ENCODE measurements at regions not wholly inside any gene's neighbourhood (a gene's known extent, or its start where the extent isn't known, plus 50 kb on each side); places are given as distances from the start of the nearest gene placed in this dataset.

DNA sequence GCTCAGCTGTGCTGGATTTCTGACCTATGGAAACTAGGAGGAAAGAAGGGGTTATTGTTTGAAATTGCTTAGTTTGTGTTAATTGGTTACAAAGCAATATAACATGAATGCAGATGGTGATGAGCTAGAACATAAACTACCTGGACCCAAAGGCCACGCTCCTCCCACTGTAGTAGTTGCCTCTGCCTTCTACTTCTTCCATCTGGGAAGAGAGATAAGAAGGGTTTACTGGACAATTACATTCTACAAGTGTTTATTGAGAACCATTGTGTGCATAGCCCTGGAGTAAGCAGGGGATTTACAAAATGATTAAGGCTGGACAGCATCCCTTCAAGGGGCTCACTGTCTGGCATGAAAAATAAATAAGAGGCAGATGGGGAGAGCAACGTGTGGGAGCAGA, 355.3 kb upstream of the TRPC7 start:
- TF ChIP-seq, protein P1, sequence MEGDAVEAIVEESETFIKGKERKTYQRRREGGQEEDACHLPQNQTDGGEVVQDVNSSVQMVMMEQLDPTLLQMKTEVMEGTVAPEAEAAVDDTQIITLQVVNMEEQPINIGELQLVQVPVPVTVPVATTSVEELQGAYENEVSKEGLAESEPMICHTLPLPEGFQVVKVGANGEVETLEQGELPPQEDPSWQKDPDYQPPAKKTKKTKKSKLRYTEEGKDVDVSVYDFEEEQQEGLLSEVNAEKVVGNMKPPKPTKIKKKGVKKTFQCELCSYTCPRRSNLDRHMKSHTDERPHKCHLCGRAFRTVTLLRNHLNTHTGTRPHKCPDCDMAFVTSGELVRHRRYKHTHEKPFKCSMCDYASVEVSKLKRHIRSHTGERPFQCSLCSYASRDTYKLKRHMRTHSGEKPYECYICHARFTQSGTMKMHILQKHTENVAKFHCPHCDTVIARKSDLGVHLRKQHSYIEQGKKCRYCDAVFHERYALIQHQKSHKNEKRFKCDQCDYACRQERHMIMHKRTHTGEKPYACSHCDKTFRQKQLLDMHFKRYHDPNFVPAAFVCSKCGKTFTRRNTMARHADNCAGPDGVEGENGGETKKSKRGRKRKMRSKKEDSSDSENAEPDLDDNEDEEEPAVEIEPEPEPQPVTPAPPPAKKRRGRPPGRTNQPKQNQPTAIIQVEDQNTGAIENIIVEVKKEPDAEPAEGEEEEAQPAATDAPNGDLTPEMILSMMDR (conservative IDR thresholded peaks at IDR 0.05 in 1 of 2, IDR thresholded peaks at IDR 0.05 in 1 of 2; ENCODE audit: low read depth in 1 of 2, low read length in 2 of 2), result no peak
- TF ChIP-seq EZH2 (IDR thresholded peaks at IDR 0.05; ENCODE audit: low read length, missing control alignments), result no peak
